ENCODE measurements at regions not wholly inside any gene's neighbourhood (a gene's known extent, or its start where the extent isn't known, plus 50 kb on each side); places are given as distances from the start of the nearest gene placed in this dataset.

DNA sequence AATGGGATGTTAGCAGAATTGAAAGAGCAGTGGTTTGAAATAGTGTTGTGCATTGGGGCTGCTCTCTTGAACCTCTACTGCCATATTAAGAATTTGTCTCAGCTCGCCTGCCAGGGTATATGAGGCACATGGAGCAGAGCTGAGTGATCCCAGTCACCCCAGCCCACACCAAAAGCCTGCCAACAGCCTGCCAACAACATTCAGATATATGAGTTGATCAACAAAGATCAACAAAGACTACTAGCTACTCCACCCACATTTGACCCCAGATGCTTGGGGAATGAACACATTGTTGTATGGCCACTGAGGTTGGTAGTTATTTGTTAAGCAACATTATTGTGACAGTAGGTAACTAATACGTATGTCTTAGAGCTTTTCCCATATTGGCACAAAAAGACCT lies 570.9 kb upstream of the IL12A start:
- intact Hi-C loops (cut with DNase I) = no loop called here
- Histone ChIP-seq H3K36me3 (no peaks in the 10 kb centered on the region), H3K27me3 (no peaks in the 10 kb centered on the region), H3K4me3 (no peak overlapping the region), H3K9me3 (no peaks in the 10 kb centered on the region), H3K4me1 (no peaks in the 10 kb centered on the region), H3K27ac (no peak overlapping the region)
- no peak for DNase-seq
- no peak for TF ChIP-seq POLR2A (IDR thresholded peaks at IDR 0.05)
- TF ChIP-seq, protein P1, sequence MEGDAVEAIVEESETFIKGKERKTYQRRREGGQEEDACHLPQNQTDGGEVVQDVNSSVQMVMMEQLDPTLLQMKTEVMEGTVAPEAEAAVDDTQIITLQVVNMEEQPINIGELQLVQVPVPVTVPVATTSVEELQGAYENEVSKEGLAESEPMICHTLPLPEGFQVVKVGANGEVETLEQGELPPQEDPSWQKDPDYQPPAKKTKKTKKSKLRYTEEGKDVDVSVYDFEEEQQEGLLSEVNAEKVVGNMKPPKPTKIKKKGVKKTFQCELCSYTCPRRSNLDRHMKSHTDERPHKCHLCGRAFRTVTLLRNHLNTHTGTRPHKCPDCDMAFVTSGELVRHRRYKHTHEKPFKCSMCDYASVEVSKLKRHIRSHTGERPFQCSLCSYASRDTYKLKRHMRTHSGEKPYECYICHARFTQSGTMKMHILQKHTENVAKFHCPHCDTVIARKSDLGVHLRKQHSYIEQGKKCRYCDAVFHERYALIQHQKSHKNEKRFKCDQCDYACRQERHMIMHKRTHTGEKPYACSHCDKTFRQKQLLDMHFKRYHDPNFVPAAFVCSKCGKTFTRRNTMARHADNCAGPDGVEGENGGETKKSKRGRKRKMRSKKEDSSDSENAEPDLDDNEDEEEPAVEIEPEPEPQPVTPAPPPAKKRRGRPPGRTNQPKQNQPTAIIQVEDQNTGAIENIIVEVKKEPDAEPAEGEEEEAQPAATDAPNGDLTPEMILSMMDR (IDR thresholded peaks at IDR 0.05) = no peak
- 50 to 80% methylated on average over 2 of the region's 2 CpGs for WGBS, 2 donors

GRCh38 chr3:159418571-159419526 lies 569.8 kb upstream of the IL12A start:
- no peaks in the 10 kb centered on the region for H3K9me3 ChIP-seq
- H3K36me3 ChIP-seq = no peaks in the 10 kb centered on the region
- H3K4me3 ChIP-seq = no peak overlapping the region
- intact Hi-C loops (cut with DNase I) = no loop called here
- H3K4me1 ChIP-seq = no peaks in the 10 kb centered on the region
- H3K27me3 ChIP-seq = no peaks in the 10 kb centered on the region
- TF ChIP-seq, protein P1 (IDR thresholded peaks at IDR 0.05) = no peak
- no peak for TF ChIP-seq POLR2A (IDR thresholded peaks at IDR 0.05)
- 30 to 31% methylated on average over 4 of the region's 4 CpGs for WGBS, 2 donors
- no peak for DNase-seq
- no peak overlapping the region for H3K27ac ChIP-seq

DNA sequence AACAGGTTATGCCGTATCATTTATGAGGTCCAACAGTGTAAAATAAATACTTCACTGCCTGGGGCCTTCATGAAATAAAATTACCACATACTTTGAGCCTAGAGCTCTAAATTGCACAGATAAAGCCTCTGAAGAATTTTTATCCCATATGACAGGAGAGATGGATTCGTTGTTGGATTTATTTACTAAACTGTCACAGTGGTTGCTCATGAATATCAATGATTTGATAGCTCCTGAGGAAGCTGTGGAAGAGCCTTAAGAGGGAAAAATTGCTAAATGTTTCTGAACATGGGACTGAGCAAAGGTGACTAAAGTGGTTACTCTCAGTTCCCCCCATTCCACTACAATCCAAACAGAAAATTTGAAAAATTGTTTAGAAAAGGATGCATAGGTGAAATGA lies 558.9 kb upstream of the IL12A start:
- no peaks in the 10 kb centered on the region for H3K4me1 ChIP-seq
- no peak overlapping the region for H3K4me3 ChIP-seq
- 27 to 31% methylated on average over 2 of the region's 2 CpGs for WGBS, 2 donors
- H3K27me3 ChIP-seq = no peaks in the 10 kb centered on the region
- no peaks in the 10 kb centered on the region for H3K36me3 ChIP-seq
- TF ChIP-seq, protein P1 (IDR thresholded peaks at IDR 0.05) = no peak
- TF ChIP-seq POLR2A (IDR thresholded peaks at IDR 0.05) = no peak
- intact Hi-C loops (cut with DNase I) = no loop called here
- H3K27ac ChIP-seq = no peak overlapping the region
- no peaks in the 10 kb centered on the region for H3K9me3 ChIP-seq
- DNase-seq = no peak

DNA sequence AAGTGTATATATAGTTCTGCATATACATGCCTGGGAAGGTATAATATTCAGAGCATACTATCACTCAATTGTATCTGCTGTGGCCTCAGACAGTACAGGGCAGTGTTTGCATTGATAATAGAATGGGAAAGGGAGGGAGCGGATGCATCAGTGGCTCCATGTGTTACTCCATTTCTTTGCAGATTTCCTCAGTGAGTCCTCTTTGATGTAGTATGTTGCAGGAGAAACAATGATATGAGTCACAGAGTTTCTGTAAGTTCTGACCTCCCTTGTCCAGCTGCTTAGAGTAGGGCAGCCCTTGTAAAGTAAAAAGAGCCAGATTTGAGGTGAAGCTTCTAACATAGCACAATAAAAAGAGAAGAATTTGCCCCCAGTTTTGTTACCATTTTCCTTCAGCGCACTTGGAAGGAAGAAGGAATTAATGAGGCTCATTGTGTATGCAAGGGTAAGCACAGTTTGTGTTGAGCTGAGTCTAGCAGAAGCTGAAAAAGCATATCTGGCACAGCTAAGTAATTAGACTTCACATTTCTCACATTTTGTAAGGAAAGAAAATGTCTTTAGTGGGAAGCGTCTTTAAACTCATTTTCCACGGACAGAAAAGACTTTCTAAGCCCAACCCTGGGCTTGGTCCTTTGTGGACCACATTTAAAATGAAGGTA lies 555.8 kb upstream of the IL12A start:
- H3K27ac ChIP-seq = no peak overlapping the region
- no peak for DNase-seq
- no peak overlapping the region for H3K4me3 ChIP-seq
- intact Hi-C loops (cut with DNase I) = no loop called here
- no peaks in the 10 kb centered on the region for H3K27me3 ChIP-seq
- H3K36me3 ChIP-seq = no peaks in the 10 kb centered on the region
- no peaks in the 10 kb centered on the region for H3K9me3 ChIP-seq
- no peak for TF ChIP-seq POLR2A (IDR thresholded peaks at IDR 0.05)
- TF ChIP-seq, protein P1 (IDR thresholded peaks at IDR 0.05) = no peak
- H3K4me1 ChIP-seq = no peaks in the 10 kb centered on the region
- 78 to 86% methylated on average over 4 of the region's 4 CpGs for WGBS, 2 donors

DNA sequence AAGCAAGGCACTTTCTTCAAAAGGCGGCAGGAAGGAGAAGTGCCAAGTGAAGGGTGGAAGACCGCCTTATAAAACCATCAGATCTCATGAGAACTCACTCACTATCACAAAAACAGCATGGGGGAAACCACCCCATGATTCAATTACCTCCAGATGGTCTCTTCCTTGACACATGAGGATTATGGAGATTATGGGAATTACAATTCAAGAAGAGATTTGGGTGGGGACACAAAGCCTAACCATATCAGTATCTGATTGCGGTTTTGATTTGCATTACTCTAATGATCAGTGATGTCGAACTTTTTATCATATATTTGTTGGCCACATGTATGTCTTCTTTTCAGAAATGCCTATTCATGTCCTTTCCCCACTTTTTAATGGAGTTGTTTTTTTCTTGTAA lies 549.3 kb upstream of the IL12A start:
- Histone ChIP-seq H3K9me3 (no peaks in the 10 kb centered on the region), H3K27ac (no peak overlapping the region), H3K36me3 (no peaks in the 10 kb centered on the region), H3K4me3 (no peak overlapping the region), H3K27me3 (no peaks in the 10 kb centered on the region), H3K4me1 (no peaks in the 10 kb centered on the region)
- 88 to 91% methylated on average over 4 of the region's 4 CpGs for WGBS, 2 donors
- intact Hi-C loops (cut with DNase I) = no loop called here
- DNase-seq = no peak
- TF ChIP-seq, protein P1 (IDR thresholded peaks at IDR 0.05) = no peak
- TF ChIP-seq POLR2A (IDR thresholded peaks at IDR 0.05) = no peak
